Thyroid gland (tissue), 4 donors: ENCODE measurements at regions not wholly inside any gene's neighbourhood (a gene's known extent, or its start where the extent isn't known, plus 50 kb on each side); places are given as distances from the start of the nearest gene placed in this dataset.

ENCODE experiments used
- CTCF ChIP-seq, 6 experiments: fragments of 200-600 bp in 3 of 6; fragments of 450-650 bp in 3 of 6; sonication (generic) in 3 of 6; IDR thresholded peaks; one replicate each; pipeline ENCODE4 v1.5.1; 2016 to 2019; ENCODE audit warnings: antibody characterized with exemption in 6 of 6, mild to moderate bottlenecking in 2 of 6, inconsistent platforms in 1 of 6, moderate library complexity in 1 of 6
- POLR2A ChIP-seq, 2 donors: fragments of 450-650 bp; IDR thresholded peaks; one replicate each; pipeline ENCODE4 v1.6.1; 2017; ENCODE audit warnings: antibody characterized with exemption in 2 of 2, mild to moderate bottlenecking in 2 of 2, moderate library complexity in 1 of 2

DNA sequence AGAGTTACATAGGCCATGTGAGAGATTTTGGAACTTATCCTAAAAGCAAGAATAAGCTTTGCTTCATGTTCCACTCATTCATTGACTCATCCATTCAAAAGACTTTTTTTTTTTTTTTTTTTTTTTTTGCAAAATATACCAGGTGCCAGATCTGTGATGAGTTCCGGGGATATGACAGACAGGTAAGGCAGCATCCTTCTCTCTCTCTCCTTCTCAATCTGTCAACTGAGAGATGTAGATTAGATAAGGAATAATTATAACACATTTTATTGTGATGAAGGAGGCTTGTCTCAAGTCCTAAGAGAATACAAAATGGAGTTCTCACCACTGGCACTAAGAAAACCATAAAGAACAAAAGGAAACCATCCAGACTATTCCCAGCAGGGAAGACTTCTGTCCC, 190.2 kb upstream of the CPEB2 start:
- TF ChIP-seq CTCF (IDR thresholded peaks at IDR 0.05) (no peak), POLR2A (IDR thresholded peaks at IDR 0.05) (no peak)
